ENCODE measurements at regions not wholly inside any gene's neighbourhood (a gene's known extent, or its start where the extent isn't known, plus 50 kb on each side); places are given as distances from the start of the nearest gene placed in this dataset.

DNA sequence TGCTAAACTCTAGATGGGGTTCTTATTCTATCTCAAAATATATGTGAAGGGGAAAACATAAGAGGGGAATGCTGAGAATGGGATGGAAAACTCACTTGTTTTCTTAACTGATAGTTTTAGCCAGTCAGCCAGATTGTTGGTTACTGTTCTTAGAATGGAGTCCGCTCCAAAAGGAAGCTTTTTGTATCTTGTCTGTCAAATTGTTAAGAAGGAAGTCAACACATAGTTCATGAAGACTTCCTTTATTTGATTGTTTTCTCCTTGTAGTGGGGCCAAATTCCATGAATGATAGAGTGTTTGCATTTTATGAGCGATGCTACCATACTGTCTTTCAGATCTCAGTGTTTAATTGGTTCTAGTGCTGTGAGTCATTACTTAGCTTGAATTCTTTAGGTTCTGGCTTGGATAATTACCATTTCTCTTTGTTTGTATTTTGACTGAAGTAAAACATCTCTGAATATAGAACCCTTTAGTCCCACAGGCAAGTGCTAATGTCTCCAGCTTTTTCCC lies 98.3 kb upstream of the GOT2 start:
- TF ChIP-seq POLR2A (IDR thresholded peaks at IDR 0.05; ENCODE audit: low read length) = no peak
- no peak for TF ChIP-seq GATA1 (IDR thresholded peaks at IDR 0.05; ENCODE audit: low read depth, low read length)
- DNase-seq = no peak

DNA sequence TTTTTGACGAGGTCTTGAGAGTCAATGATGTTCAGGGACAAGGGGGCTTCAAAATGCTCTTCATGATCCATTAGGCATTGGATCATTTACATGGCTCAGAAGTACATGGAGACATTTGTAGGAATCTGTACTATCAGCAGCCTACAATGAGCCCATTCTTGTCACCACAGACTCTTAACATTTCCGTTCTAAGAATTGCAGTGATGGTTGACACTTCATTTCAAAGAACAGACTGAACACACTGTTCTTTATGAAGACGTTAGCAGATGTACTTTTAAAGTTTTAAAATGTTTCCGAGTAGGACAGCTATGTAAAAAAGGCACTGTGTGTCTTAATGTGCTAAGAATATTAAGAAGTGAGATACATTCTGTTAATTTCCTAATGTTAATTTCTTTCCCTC lies 97.3 kb upstream of the GOT2 start:
- TF ChIP-seq POLR2A (IDR thresholded peaks at IDR 0.05; ENCODE audit: low read length) (no peak), GATA1 (IDR thresholded peaks at IDR 0.05; ENCODE audit: low read depth, low read length) (no peak)
- no peak for DNase-seq

- no peak for TF ChIP-seq GATA1 (IDR thresholded peaks at IDR 0.05; ENCODE audit: low read depth, low read length)
- no peak for TF ChIP-seq POLR2A (IDR thresholded peaks at IDR 0.05; ENCODE audit: low read length)
These were observed 94.9 kb upstream of the GOT2 start for GRCh38 chr16:58828901-58829545.

GRCh38 chr16:58824201-58824600 lies 90.1 kb upstream of the GOT2 start:
- TF ChIP-seq POLR2A (IDR thresholded peaks at IDR 0.05; ENCODE audit: low read length) = no peak
- no peak for TF ChIP-seq GATA1 (IDR thresholded peaks at IDR 0.05; ENCODE audit: low read depth, low read length)
- DNase-seq = no peak

More at GRCh38 chr16:58828901-58829545, 94.9 kb upstream of the GOT2 start:
- DNase-seq = no peak

DNA sequence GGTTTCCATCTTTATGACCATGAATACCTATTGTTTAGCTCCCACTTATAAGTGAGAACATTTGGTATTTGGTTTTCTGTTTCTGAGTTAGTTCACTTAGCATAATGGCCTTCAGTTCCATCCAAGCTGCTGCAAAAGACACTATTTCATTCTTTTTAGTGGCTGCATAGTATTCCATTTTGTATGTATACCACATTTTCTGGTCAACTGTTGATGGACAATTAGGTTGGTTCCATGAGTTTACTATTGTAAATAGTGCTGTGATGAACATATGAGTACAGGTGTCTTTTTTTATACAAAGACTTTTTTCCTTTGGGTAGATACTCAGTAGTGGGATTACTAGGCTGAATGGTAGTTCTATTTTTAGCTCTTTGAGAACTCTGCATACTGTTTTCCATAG lies 87.8 kb upstream of the GOT2 start:
- DNase-seq = no peak
- no peak for TF ChIP-seq GATA1 (IDR thresholded peaks at IDR 0.05; ENCODE audit: low read depth, low read length)
- no peak for TF ChIP-seq POLR2A (IDR thresholded peaks at IDR 0.05; ENCODE audit: low read length)

DNA sequence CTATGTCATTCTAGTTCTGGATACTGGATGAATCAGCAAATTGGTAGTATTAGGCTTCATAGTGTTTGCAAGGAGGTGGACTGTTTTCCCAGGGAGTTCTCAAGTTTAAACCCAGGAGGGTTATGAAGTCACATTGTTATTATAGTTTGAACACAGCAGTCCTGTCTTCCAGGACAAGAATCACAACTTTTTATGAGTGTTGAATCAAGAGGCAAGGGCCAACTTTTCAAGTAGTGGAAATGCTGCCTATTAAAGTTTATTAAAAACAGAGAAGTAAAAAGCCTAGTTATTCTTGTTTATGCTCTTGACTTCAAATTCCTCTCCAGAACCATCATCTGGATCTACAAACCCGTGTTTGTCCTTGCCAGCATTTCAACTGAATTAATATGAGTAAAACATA lies 86.3 kb upstream of the GOT2 start:
- no peak for DNase-seq
- TF ChIP-seq POLR2A (IDR thresholded peaks at IDR 0.05; ENCODE audit: low read length) (no peak), GATA1 (IDR thresholded peaks at IDR 0.05; ENCODE audit: low read depth, low read length) (no peak)

DNA sequence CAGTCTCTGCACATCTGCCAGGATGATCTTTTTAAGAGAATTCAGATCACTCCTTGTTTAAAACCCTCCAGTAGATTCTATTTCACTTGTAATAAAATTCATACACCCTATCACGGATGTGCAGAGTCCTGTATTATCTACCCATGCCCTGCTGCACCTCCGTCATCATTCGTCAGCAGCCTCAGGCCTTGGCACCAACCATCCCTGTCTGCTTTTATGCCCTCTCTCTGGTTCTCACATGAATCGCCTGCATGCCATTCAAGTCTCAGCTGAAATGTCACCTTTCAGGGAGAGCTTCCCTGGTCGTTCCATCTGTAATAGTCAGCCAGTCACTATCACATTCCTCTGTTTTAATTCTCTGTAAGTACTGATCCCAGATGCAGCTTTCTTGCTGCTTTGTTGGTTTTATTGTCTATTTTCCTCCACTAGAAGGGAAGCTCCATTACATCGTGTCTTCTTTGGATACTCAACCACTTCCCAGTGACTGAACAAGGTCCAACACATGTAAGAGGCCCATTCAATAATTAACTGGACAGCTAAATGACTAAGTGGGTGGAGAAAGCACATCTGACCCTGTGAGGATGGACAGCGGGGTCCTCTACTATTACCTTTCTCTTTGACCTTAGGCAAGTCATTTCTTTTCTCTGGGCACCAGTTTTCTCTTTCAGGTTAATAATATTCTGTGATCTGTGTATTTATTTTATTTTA lies 81.2 kb upstream of the GOT2 start:
- TF ChIP-seq POLR2A (IDR thresholded peaks at IDR 0.05; ENCODE audit: low read length) (no peak), GATA1 (IDR thresholded peaks at IDR 0.05; ENCODE audit: low read depth, low read length) (no peak)
- DNase-seq = no peak

DNA sequence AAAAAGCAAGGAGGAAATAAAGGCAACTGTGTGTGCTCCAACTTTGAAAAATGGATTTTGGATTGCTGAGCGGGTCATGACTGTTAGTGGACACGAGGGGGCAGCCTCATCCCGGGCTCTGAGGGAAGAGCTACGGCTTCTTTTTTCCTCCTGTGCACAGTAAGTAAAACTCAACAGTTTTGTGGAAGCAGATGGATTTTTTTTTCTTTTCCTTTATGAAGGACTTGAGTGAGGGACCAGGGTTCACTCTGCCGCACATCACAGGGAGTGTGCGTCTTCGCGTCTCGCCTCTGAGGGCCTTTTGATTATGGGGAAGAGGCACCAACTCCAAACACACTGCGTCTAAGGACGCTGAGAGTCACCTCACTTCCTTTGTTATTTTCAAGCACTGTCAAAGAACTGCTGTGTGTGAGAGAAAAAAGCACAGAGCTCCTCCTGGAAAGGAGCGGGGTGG lies 80.3 kb upstream of the GOT2 start:
- peak; percentile 69 to 81 for DNase-seq
- no peak for TF ChIP-seq POLR2A (IDR thresholded peaks at IDR 0.05; ENCODE audit: low read length)
- no peak for TF ChIP-seq GATA1 (IDR thresholded peaks at IDR 0.05; ENCODE audit: low read depth, low read length)

DNA sequence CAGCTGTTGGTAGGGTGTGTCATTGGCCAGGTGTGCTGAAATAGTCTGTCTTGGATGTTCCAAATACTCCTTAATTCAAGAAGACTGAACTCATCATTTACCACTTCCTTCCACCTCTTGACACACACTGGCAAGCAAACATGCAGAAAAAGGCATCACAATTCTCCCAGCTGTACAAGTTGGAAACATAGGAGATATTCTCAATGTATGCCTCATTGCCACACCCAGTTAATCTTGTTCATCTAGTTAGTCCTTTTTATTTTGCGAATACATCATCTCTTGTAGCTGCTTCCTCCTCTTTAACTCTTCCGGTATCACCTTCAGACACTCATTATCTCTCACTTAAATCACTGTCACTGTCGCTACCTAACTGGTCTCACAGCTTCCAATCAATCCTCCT lies 75.1 kb upstream of the GOT2 start:
- TF ChIP-seq POLR2A (IDR thresholded peaks at IDR 0.05; ENCODE audit: low read length) (no peak), GATA1 (IDR thresholded peaks at IDR 0.05; ENCODE audit: low read depth, low read length) (no peak)
- no peak for DNase-seq

DNA sequence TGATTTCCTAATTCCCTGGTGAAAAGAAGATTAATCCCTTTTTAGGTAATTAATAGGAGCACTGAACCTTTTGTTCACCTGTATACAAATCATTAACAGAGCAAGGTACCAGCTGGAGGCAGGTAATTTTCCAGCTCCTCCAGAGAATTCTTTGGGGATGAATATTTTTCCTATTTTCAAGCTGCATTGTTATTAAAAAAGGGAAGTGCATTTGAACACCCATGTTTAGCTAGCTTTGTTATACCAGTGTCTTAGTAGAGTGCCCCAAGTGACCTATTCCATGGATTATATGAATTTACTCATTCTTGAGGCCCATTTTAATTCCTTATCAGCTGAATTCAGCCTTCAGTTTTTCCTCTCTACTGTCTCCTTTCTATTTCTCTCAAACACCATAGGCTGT lies 73.2 kb upstream of the GOT2 start:
- TF ChIP-seq GATA1 (IDR thresholded peaks at IDR 0.05; ENCODE audit: low read depth, low read length) (no peak), POLR2A (IDR thresholded peaks at IDR 0.05; ENCODE audit: low read length) (no peak)
- no peak for DNase-seq

DNA sequence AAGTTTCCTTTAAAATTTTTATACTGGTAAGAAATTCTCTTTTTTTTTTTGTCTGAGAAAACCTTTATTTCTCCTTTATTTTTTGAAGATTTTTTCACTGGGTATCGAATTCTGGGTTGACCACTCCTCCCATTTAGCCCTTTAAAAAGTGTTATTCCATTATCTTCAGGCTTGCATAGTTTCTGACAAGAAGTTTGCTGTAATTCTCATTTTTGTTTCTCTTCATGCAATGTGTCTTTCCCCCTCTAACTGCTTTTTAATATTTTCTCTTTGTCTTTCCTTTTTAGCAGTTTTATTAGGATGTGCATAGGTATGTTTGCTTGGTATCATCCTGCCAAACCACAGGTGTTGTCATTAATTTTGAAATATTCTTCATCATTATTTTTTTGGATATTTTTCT lies 67.7 kb upstream of the GOT2 start:
- no peak for DNase-seq
- TF ChIP-seq POLR2A (IDR thresholded peaks at IDR 0.05; ENCODE audit: low read length) (no peak), GATA1 (IDR thresholded peaks at IDR 0.05; ENCODE audit: low read depth, low read length) (no peak)

DNA sequence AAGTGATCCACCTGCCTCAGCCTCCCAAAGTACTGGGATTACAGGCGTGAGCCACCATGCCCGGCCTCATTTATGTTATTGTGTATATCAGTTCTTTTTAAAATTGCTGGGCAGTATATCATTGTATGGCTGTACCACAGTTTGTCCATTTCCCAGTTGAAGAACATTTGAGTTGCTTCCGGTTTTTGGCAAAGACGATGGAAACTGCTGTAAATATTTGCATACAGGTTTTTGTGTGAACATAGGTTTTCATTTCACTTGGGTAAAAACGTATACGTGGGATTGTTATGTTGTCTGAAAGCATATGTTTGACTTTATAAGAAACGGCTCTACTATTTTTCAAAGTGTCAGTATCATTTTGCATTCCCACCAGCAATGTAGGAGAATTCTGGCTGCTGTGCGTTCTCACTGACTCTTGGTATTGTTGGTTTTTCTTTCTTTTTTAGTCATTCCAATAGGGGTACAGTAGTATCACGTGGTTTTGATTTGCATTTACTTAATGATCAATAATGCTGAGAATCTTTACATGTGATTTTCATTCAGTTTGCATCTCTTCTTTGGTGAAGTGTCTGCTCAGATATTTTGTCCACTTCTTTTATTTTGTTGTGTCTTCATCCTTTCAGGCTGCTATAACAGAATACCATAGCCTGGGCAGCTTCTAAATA lies 63.2 kb upstream of the GOT2 start:
- TF ChIP-seq POLR2A (IDR thresholded peaks at IDR 0.05; ENCODE audit: low read length) (no peak), GATA1 (IDR thresholded peaks at IDR 0.05; ENCODE audit: low read depth, low read length) (no peak)
- no peak for DNase-seq

GRCh38 chr16:58793366-58793765 lies 59.2 kb upstream of the GOT2 start:
- DNase-seq = no peak
- TF ChIP-seq GATA1 (IDR thresholded peaks at IDR 0.05; ENCODE audit: low read depth, low read length) = no peak
- no peak for TF ChIP-seq POLR2A (IDR thresholded peaks at IDR 0.05; ENCODE audit: low read length)

DNA sequence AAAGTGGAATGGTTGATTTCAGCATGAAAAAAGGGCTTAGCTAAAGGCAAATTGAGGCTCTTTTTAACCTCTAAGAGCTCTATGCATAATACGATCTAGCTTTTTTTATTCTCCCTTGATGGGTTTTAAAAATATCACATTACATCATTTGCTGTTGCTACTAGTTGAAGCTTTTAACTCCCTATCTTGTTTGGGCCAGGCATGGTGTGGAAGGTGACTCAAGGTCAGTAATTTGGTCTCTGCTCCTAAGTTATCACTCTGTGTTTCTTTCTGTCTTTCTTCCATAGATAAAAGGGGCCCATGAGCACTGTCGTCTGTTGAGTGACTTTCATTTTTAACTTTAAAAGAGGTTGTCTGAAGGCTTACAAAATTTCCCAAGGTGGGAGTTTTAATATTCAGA lies 58.1 kb upstream of the GOT2 start:
- DNase-seq = peak; percentile 93 to 98
- TF ChIP-seq GATA1 (IDR thresholded peaks at IDR 0.05; ENCODE audit: low read depth, low read length) (no peak), POLR2A (IDR thresholded peaks at IDR 0.05; ENCODE audit: low read length) (peak; percentile 49)

- peak in 1 of 2 experiments; percentile 35 for DNase-seq
These were observed 56.9 kb upstream of the GOT2 start for GRCh38 chr16:58790816-58791557.
